ENCODE measurements at regions not wholly inside any gene's neighbourhood (a gene's known extent, or its start where the extent isn't known, plus 50 kb on each side); places are given as distances from the start of the nearest gene placed in this dataset.

GRCh38 chr2:212618636-212619035, 80.0 kb upstream of the ERBB4 start:
- DNase-seq (ENCODE audit: low read depth in 2 of 2): no peak

DNA sequence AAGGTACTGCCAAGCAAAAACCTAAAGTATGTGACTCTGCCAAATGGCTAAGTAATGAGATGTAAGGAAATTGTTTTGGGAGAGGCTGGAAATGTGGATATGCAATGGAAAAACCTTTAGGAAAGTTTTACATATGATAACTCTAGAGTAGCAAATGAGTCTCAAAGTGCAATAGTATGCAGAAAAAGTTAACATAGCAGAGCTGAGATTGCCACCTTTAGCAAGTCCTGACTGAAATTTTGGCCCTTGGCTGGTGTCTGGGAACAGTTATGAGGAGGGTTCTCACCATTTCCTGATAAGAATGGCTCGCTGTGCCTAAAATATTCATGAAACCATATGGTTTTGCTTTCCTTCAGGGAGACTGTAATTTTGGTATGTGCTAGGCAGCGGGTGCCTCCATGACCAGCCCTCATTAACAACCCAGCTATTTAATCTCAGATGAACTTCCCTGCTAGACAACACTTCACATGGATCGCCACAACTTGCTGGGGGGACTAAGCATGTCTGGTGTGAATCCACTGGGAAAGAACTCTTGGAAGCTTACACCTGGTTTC, 72.3 kb upstream of the ERBB4 start:
- no peak for DNase-seq (ENCODE audit: low read depth in 2 of 2)

DNA sequence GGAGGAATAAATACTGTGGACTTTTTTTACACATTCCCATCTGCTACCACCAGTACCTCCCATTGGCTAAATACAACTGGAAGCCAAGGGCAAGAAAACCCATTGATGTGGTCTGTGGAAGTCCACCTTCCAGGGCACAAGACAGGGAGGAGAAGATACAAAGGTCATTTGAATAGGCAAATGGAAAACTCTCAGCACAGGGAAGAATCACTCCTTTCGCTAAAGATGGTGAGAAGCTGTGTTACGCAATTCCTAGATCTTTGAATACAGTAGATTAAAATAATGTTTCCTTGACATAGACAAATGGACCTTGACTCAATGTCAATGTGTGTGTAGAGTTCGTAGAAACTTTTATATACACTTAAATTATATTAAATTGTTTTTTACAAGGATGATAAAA, 70.9 kb upstream of the ERBB4 start:
- no peak for DNase-seq (ENCODE audit: low read depth in 2 of 2)

DNA sequence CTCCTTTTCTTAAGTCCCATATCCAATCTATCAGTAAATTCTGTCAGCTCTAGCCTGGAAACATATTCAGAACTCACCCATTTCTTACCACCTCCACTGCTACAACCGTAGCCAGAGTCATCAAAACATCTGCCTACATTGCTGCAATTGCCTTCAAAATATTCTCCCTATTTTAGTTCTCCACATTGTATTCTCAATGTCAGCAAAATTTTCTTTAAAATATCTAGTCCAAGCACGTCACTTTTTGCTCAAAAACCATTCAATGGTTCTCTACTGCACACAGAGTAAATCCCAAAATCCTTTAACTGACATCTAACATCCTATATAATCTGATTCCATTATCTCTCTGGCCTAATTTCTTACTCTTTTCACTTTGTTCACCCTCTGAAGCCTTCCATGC, 68.5 kb upstream of the ERBB4 start:
- DNase-seq (ENCODE audit: low read depth in 2 of 2): no peak

GRCh38 chr2:212606232-212606631, 67.6 kb upstream of the ERBB4 start:
- no peak for DNase-seq (ENCODE audit: low read depth in 2 of 2)

- DNase-seq (ENCODE audit: low read depth in 2 of 2): no peak
These were observed 58.1 kb upstream of the ERBB4 start for GRCh38 chr2:212596688-212597087.

DNA sequence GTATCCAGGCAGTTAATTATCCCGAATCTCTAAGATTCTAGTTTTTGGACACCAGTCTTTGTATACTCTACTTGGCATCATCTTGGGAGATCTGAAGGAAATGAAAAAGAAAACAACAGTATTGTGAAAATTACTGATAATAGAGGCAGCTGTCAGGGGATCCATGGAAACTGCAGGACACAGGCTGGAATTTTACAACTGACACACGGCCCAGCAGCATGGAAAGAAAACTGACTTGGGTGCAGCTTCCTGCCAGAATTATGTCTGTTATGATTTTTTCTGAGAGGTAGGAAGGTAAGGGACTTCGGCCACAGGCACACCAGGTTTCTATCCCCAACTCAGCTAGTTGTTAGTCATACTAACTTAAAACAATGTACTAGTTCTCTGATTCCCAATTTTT, 57.7 kb upstream of the ERBB4 start:
- no peak for DNase-seq (ENCODE audit: low read depth in 2 of 2)

DNA sequence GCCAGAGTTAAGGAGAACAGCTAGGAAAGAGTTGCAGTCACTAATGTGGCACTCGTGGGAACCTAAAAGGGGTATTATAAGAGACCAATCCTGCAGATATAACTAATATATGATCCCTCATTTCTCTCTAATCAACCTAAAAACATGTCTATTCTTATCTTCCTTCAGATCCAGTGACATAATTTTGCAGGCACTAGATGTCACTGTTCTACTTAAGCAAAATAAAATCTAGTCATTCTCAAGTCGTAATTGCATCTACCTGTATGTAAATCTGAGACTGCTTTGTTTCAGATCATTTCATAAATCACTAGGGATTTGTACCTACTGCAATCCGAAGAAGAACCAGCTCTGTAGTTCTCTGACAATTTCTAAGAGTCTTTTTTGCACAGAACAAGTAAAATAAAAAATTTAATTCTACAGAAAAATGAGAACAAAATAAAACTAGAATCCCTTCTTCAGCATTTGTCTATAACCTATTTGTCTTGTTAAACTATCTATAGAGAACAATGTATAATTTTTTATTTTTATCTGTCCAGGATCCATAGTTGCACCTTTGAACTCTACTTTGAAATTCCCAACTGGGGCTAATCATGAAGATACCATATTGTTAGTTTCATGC, 56.5 kb upstream of the ERBB4 start:
- no peak for DNase-seq (ENCODE audit: low read depth in 2 of 2)

- no peak for DNase-seq (ENCODE audit: low read depth in 2 of 2)
These were observed 54.1 kb upstream of the ERBB4 start for GRCh38 chr2:212592695-212593094.
